GM23248 (cell line): ENCODE measurements at regions not wholly inside any gene's neighbourhood (a gene's known extent, or its start where the extent isn't known, plus 50 kb on each side); places are given as distances from the start of the nearest gene placed in this dataset.
"Not testable (repeated sequence)": the region's sequence is repeated elsewhere in the genome, so short reads cannot be mapped to it uniquely, and the experiment has no call there.

ENCODE experiments used
- DNase-seq: peaks from one replicate; pipeline ENCODE4 v3.0.0-alpha.2; 2015
- H2AFZ ChIP-seq: fragments of 200-600 bp; sonication (generic); 2 replicates; pipeline ENCODE4 v1.6.1; 2016; ENCODE audit warnings: antibody characterized with exemption
- H3F3A ChIP-seq: fragments of 200-600 bp; sonication (generic); 2 replicates; pipeline ENCODE4 v1.6.1; 2016; ENCODE audit warnings: mild to moderate bottlenecking, antibody characterized with exemption, mixed run types; ENCODE audit not compliant: insufficient read depth
- H3K27ac ChIP-seq: fragments of 200-600 bp; sonication (generic); 2 replicates; pipeline ENCODE4 v1.5.1; 2016; ENCODE audit warnings: mild to moderate bottlenecking
- H3K27me3 ChIP-seq: fragments of 200-600 bp; sonication (generic); replicated peaks from 2 replicates; pipeline ENCODE4 v1.6.1; 2016; ENCODE audit warnings: mild to moderate bottlenecking; ENCODE audit not compliant: insufficient read depth
- H3K36me3 ChIP-seq: fragments of 200-600 bp; sonication (generic); 2 replicates; pipeline ENCODE4 v1.6.1; 2016; ENCODE audit warnings: low read depth, mild to moderate bottlenecking
- H3K4me1 ChIP-seq: fragments of 200-600 bp; sonication (generic); 2 replicates; pipeline ENCODE4 v1.6.1; 2016; ENCODE audit warnings: mild to moderate bottlenecking; ENCODE audit not compliant: insufficient read depth
- H3K4me2 ChIP-seq: fragments of 200-600 bp; sonication (generic); one replicate; pipeline ENCODE4 v1.6.1; 2016; ENCODE audit warnings: mild to moderate bottlenecking; ENCODE audit not compliant: unreplicated experiment
- H3K4me3 ChIP-seq: fragments of 200-600 bp; sonication (generic); 2 replicates; pipeline ENCODE4 v1.5.1; 2016; ENCODE audit warnings: mild to moderate bottlenecking
- H3K79me2 ChIP-seq: fragments of 200-600 bp; sonication (generic); 2 replicates; pipeline ENCODE4 v1.6.1; 2016; ENCODE audit warnings: mild to moderate bottlenecking; ENCODE audit not compliant: insufficient read depth
- H3K9ac ChIP-seq: fragments of 200-600 bp; sonication (generic); 2 replicates; pipeline ENCODE4 v1.6.1; 2016; ENCODE audit warnings: mild to moderate bottlenecking
- H3K9me2 ChIP-seq: fragments of 200-600 bp; sonication (generic); 2 replicates; pipeline ENCODE4 v1.6.1; 2016; ENCODE audit warnings: mixed run types, mild to moderate bottlenecking, moderate library complexity; ENCODE audit not compliant: insufficient read depth
- H3K9me3 ChIP-seq: fragments of 200-600 bp; sonication (generic); one replicate; pipeline ENCODE4 v1.6.1; 2017; ENCODE audit warnings: low read depth
- H4K20me1 ChIP-seq: fragments of 200-600 bp; sonication (generic); 2 replicates; pipeline ENCODE4 v1.6.0; 2016; ENCODE audit not compliant: insufficient read depth
- EZH2 ChIP-seq: fragments of 200-600 bp; sonication (generic); IDR thresholded peaks from 2 replicates; pipeline ENCODE4 v1.6.1; 2018; ENCODE audit warnings: antibody characterized with exemption, mild to moderate bottlenecking; ENCODE audit not compliant: insufficient read depth, poor library complexity, severe bottlenecking
- EZH2phosphoT487 ChIP-seq: fragments of 200-600 bp; sonication (generic); IDR thresholded peaks from 2 replicates; pipeline ENCODE4 v1.6.1; 2018; ENCODE audit warnings: antibody characterized with exemption, moderate library complexity, mild to moderate bottlenecking, low read depth; ENCODE audit not compliant: insufficient read depth
- WGBS, 2 experiments: methylation state at CpG; one replicate each; pipeline ENCODE4 v1.1.6; 2015 to 2017; ENCODE audit warnings: low lambda C conversion rate in 2 of 2, low coverage in 1 of 2; ENCODE audit errors: missing lambda C conversion rate in 2 of 2; 5-methylcytosine and 5-hydroxymethylcytosine counted together
- in situ Hi-C: fragments of 300-500 bp; cut with MboI; formaldehyde crosslinking; loops from 2 replicates; pipeline ENCODE4 v1.15.0; 2020

DNA sequence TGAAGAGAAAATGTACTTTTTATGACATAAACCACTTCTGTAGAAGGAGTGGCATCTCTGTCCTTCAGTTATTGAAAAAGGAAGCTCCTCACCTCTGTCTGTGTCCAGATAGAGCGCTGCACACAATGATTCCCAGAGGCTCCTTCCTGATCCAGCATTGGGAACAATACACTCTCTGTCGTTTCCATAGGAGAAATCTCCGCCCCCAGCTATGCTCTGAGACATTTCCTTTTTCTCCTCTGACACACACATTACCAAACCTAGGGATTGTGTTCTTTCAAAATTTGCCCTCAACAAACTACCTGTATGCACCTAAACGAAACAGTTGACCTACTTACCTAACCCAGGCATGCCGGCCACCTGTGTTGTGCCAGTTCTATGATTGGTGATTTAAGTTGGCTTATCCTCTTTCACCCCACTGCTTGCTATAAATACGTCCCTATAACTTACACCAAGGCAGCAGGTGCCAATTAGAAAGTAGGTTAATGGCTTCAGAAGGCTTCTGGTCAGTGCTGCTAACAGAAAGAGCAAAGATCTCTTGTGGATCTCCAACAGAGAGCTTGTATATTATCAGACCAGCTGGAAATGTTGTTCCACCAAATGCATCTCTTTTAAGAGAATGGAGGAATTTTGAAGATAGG lies 140.1 kb upstream of the JCAD start:
- 62 to 71% methylated on average over 6 of the region's 6 CpGs for WGBS, 2 experiments

DNA sequence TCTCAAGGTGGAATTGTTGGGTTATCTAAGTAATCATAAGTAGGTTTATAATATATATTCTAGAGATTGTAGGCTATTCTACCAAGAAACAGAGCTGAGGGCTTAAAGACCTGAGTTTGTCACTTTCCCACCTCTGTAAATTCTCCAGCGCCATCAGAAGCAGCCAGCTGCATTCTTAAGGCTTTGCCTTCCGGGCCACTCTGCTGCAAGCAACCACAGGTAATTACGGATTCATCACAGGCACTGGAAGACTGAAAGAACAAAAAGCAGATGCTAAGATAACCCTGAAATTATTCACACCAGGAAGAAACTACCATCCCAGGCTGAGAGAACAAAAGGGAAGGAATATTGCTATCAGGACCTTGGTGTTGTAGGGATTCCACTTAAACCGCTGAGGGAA lies 137.8 kb upstream of the JCAD start:
- no peak for DNase-seq
- H4K20me1 ChIP-seq, result no peaks in the 10 kb centered on the region
- H3K27me3 ChIP-seq, result peaks cover 3% of the 10 kb centered on the region; the same call in 1 of the 2 replicates
- peaks cover 4% of the 10 kb centered on the region for H3K9me3 ChIP-seq
- H3K4me3 ChIP-seq, result no peak overlapping the region
- H3K4me2 ChIP-seq, result no peak overlapping the region
- H2AFZ ChIP-seq, result no peak overlapping the region
- no peak overlapping the region for H3K27ac ChIP-seq
- no peaks in the 10 kb centered on the region for H3K79me2 ChIP-seq
- no peak overlapping the region for H3K9ac ChIP-seq
- in situ Hi-C loops, result no loop called here
- H3K4me1 ChIP-seq, result no peaks in the 10 kb centered on the region
- H3F3A ChIP-seq, result no peaks in the 10 kb centered on the region
- 72 to 74% methylated on average over 4 of the region's 4 CpGs for WGBS, 2 experiments
- no peaks in the 10 kb centered on the region for H3K36me3 ChIP-seq
- TF ChIP-seq EZH2 (no peak), EZH2phosphoT487 (no peak)
- H3K9me2 ChIP-seq, result no peaks in the 10 kb centered on the region

More for the DNA sequence above, 140.1 kb upstream of the JCAD start:
- in situ Hi-C loops, result no loop called here
- no peak overlapping the region for H3K27ac ChIP-seq
- H3K9me2 ChIP-seq, result no peaks in the 10 kb centered on the region
- no peaks in the 10 kb centered on the region for H3K36me3 ChIP-seq
- H3K4me2 ChIP-seq, result no peak overlapping the region
- H2AFZ ChIP-seq, result no peak overlapping the region
- DNase-seq, result no peak
- H3K79me2 ChIP-seq, result no peaks in the 10 kb centered on the region
- H4K20me1 ChIP-seq, result no peaks in the 10 kb centered on the region
- H3K27me3 ChIP-seq, result peaks cover 3% of the 10 kb centered on the region; the same call in 1 of the 2 replicates
- no peak overlapping the region for H3K9ac ChIP-seq
- no peaks in the 10 kb centered on the region for H3K9me3 ChIP-seq
- TF ChIP-seq EZH2phosphoT487 (no peak), EZH2 (no peak)
- H3K4me3 ChIP-seq, result no peak overlapping the region
- H3K4me1 ChIP-seq, result no peaks in the 10 kb centered on the region
- H3F3A ChIP-seq, result no peaks in the 10 kb centered on the region

DNA sequence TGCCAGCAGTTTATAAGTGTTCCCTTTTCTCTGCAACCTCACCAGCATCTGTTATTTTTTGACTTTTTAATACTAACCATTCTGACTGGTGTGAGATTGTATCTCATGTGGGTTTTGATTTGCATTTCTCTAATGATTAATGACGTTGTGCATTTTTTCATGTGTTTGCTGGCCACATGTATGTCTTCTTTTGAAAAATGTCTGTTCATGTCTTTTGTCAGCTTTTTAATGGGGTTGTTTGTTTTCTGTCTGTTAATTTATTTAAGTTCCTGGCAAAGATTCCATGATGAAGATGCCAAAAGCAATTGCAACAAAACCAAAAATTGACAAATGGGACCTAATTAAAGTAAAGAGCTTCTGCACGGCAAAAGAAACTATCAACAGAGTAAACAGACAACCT lies 137.2 kb upstream of the JCAD start:
- in situ Hi-C loops, H3K79me2 ChIP-seq, H4K20me1 ChIP-seq, DNase-seq, H3K9ac ChIP-seq, H3K36me3 ChIP-seq, H3K4me2 ChIP-seq, H3F3A ChIP-seq, H3K9me3 ChIP-seq, H2AFZ ChIP-seq, H3K27me3 ChIP-seq, H3K9me2 ChIP-seq, H3K4me3 ChIP-seq, H3K4me1 ChIP-seq, H3K27ac ChIP-seq: not testable (repeated sequence)
- 9 to 12% methylated on average over 2 of the region's 2 CpGs for WGBS, 2 experiments

DNA sequence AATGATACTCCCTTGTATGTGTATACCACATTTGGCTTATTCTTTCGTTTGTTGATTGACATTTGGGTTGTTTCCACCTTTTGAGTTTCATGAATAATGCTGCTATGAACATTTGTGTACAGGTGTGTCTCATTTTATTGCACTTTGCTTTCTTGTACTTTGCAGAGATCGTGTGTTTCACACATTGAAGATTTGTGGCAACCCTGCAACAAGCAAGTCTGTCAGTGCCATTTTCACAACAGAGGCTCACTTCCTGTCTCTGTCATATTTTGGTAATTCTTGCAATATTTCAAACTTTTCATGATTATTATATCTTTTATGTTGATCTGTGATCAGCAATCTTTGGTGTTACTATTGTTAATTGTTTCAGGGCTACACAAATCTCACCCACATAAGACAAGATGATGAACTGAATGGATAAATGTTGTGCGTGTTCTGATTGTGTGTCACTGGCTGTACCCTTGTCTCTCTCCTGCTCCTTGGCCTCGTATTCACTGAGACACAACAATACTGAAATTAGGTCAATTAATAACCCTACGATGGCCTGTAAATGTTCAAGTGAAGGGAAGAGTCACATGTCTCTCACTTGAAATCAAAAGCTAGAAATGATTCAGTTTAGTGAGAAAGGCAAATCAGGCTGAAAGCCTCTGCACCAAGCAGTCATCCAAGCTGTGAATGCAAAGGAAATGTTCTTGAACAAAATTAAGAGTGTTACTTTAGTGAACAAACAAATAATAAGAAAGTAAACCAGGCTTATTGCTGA lies 133.6 kb upstream of the JCAD start:
- Histone ChIP-seq H3K36me3 (no peaks in the 10 kb centered on the region), H3K9me2 (no peaks in the 10 kb centered on the region), H3K9ac (no peak overlapping the region), H4K20me1 (no peaks in the 10 kb centered on the region), H3K4me2 (no peak overlapping the region), H3K79me2 (no peaks in the 10 kb centered on the region), H3F3A (no peaks in the 10 kb centered on the region), H3K27ac (no peak overlapping the region), H3K9me3 (peaks cover 4% of the 10 kb centered on the region), H3K4me3 (no peak overlapping the region), H3K4me1 (no peaks in the 10 kb centered on the region), H3K27me3 (peaks cover 5% of the 10 kb centered on the region; the same call in 1 of the 2 replicates), H2AFZ (no peak overlapping the region)
- DNase-seq, result no peak
- WGBS, 2 experiments, result 65 to 72% methylated on average over 5 of the region's 5 CpGs
- in situ Hi-C loops, result no loop called here
- TF ChIP-seq EZH2 (no peak), EZH2phosphoT487 (no peak)
